SK-N-MC (cell line): ENCODE measurements at regions not wholly inside any gene's neighbourhood (a gene's known extent, or its start where the extent isn't known, plus 50 kb on each side); places are given as distances from the start of the nearest gene placed in this dataset.

Experiments used
- DNase-seq: peaks from one replicate; pipeline ENCODE4 v3.0.0-alpha.2; 2011; ENCODE audit warnings: low read depth, low spot score
- H3K27ac ChIP-seq: fragments of 200-600 bp; sonication (generic); 2 replicates; pipeline ENCODE4 v1.5.1; 2016; ENCODE audit warnings: mixed run types
- H3K36me3 ChIP-seq: fragments of 200-600 bp; sonication (generic); 2 replicates; pipeline ENCODE4 v1.6.1; 2017; ENCODE audit warnings: antibody characterized with exemption, low read length, mixed read lengths; ENCODE audit not compliant: insufficient read depth
- H3K4me3 ChIP-seq: fragments of 200-600 bp; sonication (generic); 2 replicates; pipeline ENCODE4 v1.5.1; 2016
- H3K9ac ChIP-seq: fragments of 200-600 bp; sonication (generic); 2 replicates; pipeline ENCODE4 v1.8.0; 2017; ENCODE audit warnings: mixed run types, mixed read lengths; ENCODE audit not compliant: insufficient read length
- H3K9me3 ChIP-seq: fragments of 200-600 bp; sonication (generic); 2 replicates; pipeline ENCODE4 v1.6.1; 2017; ENCODE audit warnings: low read depth, mild to moderate bottlenecking, antibody characterized with exemption, low read length, moderate library complexity, mixed read lengths
- EZH2 ChIP-seq: fragments of 200-600 bp; sonication (generic); IDR thresholded peaks from one replicate; pipeline ENCODE4 v1.6.1; 2017; ENCODE audit warnings: antibody characterized with exemption
- FOXP2 ChIP-seq: optimal IDR thresholded peaks from 2 replicates; pipeline ENCODE3; 2011; ENCODE audit warnings: mild to moderate bottlenecking, moderate library complexity; ENCODE audit not compliant: insufficient read depth; ENCODE audit errors: extremely low read length, control extremely low read depth
- POLR2AphosphoS5 ChIP-seq: IDR thresholded peaks from 2 replicates; pipeline ENCODE4 v1.6.1; 2012; ENCODE audit warnings: mild to moderate bottlenecking, low read depth, low read length, borderline replicate concordance

GRCh38 chr3:116870379-116870778, 160.8 kb downstream of the TUSC7 start:
- Histone ChIP-seq H3K4me3 (no peak overlapping the region), H3K9me3 (no peaks in the 10 kb centered on the region), H3K9ac (no peak overlapping the region), H3K36me3 (no peaks in the 10 kb centered on the region), H3K27ac (no peak overlapping the region)
- TF ChIP-seq POLR2AphosphoS5: no peak
- TF ChIP-seq EZH2: no peak
- TF ChIP-seq FOXP2: no peak
- DNase-seq: no peak

DNA sequence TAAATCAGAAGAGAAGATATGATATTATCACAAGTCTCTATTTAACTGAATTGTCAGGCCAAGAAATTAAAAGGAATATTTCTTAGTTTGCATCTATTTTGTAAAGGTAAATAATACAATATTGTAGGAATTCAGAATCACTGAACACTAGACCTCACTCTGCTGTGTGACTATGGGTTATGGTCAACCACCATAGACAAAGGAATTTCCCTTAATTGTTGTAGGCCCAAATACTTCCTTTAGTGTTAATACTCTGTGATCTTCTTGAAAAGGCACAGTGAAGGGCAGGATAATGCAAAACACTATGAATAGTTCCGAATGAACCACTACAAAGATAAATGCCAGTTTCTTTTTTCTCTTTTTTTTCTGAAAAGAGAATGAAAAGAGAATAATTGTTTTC, 162.3 kb downstream of the TUSC7 start:
- Histone ChIP-seq H3K9ac (no peak overlapping the region), H3K36me3 (no peaks in the 10 kb centered on the region), H3K4me3 (no peak overlapping the region), H3K27ac (no peak overlapping the region), H3K9me3 (no peaks in the 10 kb centered on the region)
- no peak for DNase-seq
- no peak for TF ChIP-seq FOXP2
- no peak for TF ChIP-seq POLR2AphosphoS5
- TF ChIP-seq EZH2: no peak

GRCh38 chr3:116872688-116873087, 163.1 kb downstream of the TUSC7 start:
- Histone ChIP-seq H3K27ac (no peak overlapping the region), H3K9me3 (no peaks in the 10 kb centered on the region), H3K4me3 (no peak overlapping the region), H3K9ac (no peak overlapping the region), H3K36me3 (no peaks in the 10 kb centered on the region)
- no peak for DNase-seq
- TF ChIP-seq POLR2AphosphoS5 (no peak), FOXP2 (no peak), EZH2 (no peak)

GRCh38 chr3:116873142-116873541, 163.6 kb downstream of the TUSC7 start:
- H3K36me3 ChIP-seq: no peaks in the 10 kb centered on the region
- no peak overlapping the region for H3K27ac ChIP-seq
- DNase-seq: no peak
- no peak overlapping the region for H3K9ac ChIP-seq
- H3K9me3 ChIP-seq: no peaks in the 10 kb centered on the region
- no peak for TF ChIP-seq FOXP2
- no peak for TF ChIP-seq POLR2AphosphoS5
- TF ChIP-seq EZH2: no peak
- no peak overlapping the region for H3K4me3 ChIP-seq

GRCh38 chr3:116877968-116878367, 168.4 kb downstream of the TUSC7 start:
- TF ChIP-seq EZH2 (no peak), FOXP2 (no peak), POLR2AphosphoS5 (no peak)
- Histone ChIP-seq H3K9ac (no peak overlapping the region), H3K36me3 (no peaks in the 10 kb centered on the region), H3K9me3 (no peaks in the 10 kb centered on the region), H3K4me3 (no peak overlapping the region), H3K27ac (no peak overlapping the region)
- DNase-seq: no peak

- TF ChIP-seq EZH2: no peak
- H3K4me3 ChIP-seq: no peak overlapping the region
- no peak overlapping the region for H3K27ac ChIP-seq
- H3K9ac ChIP-seq: no peak overlapping the region
- DNase-seq: no peak
- H3K36me3 ChIP-seq: no peaks in the 10 kb centered on the region
- no peaks in the 10 kb centered on the region for H3K9me3 ChIP-seq
Observed at GRCh38 chr3:116886202-116886893, 176.8 kb downstream of the TUSC7 start.

DNA sequence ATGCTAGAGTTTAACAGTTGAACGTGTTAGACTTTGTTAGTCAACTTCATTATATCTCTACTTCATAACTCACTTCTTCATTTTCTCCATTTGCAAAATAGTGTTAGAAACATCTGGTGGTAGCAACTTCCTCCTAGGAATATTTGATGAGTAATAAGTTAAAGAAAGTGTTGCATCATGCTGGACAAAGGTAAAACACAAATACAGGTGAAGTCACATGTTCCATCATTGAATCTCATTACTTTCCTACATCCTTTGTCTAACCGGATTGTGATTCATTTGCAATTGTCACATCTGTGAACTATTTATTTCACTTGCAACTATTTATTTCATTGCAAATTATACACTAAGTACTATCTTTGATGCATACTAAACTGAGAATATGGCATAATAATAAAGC, 186.5 kb downstream of the TUSC7 start:
- Histone ChIP-seq H3K36me3 (no peaks in the 10 kb centered on the region), H3K9ac (no peak overlapping the region), H3K27ac (no peak overlapping the region), H3K4me3 (no peak overlapping the region), H3K9me3 (no peaks in the 10 kb centered on the region)
- TF ChIP-seq EZH2 (no peak), FOXP2 (no peak), POLR2AphosphoS5 (no peak)
- no peak for DNase-seq

- H3K9ac ChIP-seq: no peak overlapping the region
- no peaks in the 10 kb centered on the region for H3K36me3 ChIP-seq
- no peak overlapping the region for H3K4me3 ChIP-seq
- no peak for DNase-seq
- TF ChIP-seq EZH2 (no peak), FOXP2 (no peak), POLR2AphosphoS5 (no peak)
- H3K9me3 ChIP-seq: no peaks in the 10 kb centered on the region
- H3K27ac ChIP-seq: no peak overlapping the region
Observed at GRCh38 chr3:116897382-116897781, 187.8 kb downstream of the TUSC7 start.

DNA sequence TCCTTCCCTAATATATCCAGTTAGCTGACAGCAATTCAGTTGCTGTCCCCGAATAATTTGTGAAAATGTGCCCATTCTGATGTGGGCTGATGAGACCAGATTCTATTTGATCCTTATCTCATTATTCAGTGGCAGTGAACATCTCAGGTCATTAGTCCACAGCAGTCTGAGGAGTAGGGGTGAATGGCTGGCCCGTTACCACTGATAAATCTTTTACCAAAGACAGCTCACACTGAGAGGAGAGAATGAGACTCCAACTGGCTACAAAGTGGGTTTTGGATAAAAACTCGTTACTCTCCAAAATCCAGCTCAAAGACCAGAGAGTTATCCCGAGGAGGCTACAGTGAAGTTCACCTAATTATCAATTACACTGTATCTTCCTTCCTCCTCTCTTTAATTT, 189.7 kb downstream of the TUSC7 start:
- no peak overlapping the region for H3K9ac ChIP-seq
- no peak overlapping the region for H3K27ac ChIP-seq
- H3K9me3 ChIP-seq: no peaks in the 10 kb centered on the region
- H3K36me3 ChIP-seq: no peaks in the 10 kb centered on the region
- H3K4me3 ChIP-seq: no peak overlapping the region
- no peak for DNase-seq
- TF ChIP-seq FOXP2: no peak

DNA sequence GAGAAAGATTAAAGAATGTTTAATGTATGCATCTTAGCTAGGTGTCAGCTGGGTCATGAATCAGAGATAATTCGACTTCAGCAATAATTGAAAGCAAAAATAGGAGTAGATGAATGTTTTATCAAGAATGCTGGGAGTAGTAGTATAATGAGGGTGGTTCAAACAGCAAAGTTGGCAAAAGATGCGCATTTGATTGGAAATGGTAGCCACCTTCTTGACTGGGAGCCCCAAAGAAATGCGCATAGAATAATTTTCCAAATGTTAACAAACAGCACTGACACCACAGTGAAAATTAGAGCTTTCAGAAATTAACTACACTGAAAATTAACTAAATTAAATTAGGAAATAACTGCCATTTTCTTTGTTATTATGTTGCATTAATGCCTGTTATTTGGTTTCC, 195.8 kb downstream of the TUSC7 start:
- TF ChIP-seq EZH2 (no peak), FOXP2 (no peak), POLR2AphosphoS5 (no peak)
- Histone ChIP-seq H3K9me3 (no peaks in the 10 kb centered on the region), H3K9ac (no peak overlapping the region), H3K4me3 (no peak overlapping the region), H3K36me3 (no peaks in the 10 kb centered on the region), H3K27ac (no peak overlapping the region)
- no peak for DNase-seq
